ENCODE measurements at regions not wholly inside any gene's neighbourhood (a gene's known extent, or its start where the extent isn't known, plus 50 kb on each side); places are given as distances from the start of the nearest gene placed in this dataset.

DNA sequence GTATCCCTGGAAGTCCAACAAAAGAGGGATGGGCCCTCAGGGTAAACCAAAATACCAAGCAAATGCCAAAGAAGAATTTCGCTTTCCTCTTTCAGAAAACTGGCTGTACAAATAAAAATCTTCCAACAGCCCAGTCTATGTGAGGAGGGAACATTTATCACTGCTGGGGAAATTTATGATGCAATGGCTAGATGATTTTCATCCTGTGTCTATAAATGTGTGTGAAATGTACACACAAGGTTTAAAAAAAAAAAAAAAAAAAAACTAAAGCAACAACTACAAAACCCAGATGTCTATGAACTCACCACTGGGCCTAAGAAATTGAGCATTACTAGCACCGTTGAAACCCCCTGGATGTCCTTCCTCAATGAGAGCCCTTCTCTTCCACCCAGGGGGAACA, 68.7 kb upstream of the SLC4A11 start:
- DNase-seq, result no peak

DNA sequence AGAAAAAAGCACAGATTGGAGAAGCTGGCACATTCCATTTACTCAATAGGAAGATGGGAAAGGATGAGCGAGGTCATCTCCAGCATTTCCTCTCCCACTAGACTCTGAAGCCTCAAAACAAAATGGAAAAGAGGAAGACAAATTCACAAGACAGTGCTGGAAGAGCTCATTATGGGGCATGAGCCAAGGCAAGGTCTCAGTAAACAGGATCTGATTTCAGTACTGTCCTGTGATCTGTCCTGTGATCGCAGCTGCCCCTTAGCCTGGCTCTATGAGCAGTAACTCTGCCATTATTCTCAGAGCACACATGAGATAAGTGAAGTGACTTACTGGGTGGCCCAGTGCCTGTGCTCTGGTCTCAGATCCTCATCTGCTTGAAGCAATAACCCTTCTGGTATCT, 68.1 kb upstream of the SLC4A11 start:
- DNase-seq, result no peak

DNA sequence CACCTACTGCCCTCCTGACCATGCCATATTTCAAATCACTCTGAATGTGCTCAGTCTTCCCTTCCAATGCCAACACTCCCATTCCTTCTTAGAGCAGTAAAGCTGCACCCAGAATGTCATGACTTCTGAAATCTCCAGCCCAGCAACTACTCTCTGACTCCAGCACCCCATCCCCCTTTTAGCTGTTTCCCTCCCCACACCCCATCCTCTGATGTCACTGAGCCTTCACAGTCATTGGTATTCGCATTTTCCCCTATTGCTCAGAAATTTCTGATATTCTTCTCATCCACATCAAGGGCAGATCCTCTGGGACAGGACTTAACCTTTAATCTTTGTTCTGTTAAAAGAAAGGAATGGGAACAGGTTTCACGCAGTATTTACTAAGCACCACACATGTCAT, 67.1 kb upstream of the SLC4A11 start:
- no peak for DNase-seq

DNA sequence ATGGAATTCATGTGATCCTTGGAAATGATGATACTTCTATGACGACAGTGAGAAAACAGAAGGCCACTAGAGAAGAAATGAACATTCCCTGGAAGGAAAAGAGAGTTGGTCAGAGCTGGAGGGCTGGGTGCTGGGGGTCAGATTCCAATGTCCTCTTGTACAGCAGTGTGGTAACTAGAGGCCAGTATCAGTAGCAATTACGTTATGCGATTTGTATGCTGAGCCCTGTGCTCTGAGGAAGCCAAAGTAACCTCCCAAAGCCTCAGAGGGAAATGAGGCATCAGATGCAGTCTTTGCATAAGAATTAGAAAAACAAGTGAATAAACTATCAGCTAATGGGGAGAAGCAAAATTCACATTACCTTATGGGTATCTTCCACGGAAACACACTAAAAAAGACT, 65.5 kb upstream of the SLC4A11 start:
- no peak for DNase-seq

DNA sequence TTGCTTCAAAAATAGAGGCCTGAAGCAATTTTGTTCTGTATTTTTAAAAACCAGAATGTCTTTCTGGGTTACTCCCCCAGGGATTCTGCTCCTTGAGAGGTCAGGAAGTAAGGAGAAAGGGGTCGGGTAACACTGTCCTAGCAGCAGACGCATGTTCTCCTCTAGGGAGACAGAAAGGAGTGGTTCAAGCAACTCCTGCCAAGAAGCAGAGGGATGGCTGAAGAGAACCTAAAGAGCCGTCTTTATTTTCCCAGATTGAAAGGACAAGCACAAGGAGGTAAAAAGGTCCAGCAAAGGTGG, 58.0 kb upstream of the SLC4A11 start:
- no peak for DNase-seq

DNA sequence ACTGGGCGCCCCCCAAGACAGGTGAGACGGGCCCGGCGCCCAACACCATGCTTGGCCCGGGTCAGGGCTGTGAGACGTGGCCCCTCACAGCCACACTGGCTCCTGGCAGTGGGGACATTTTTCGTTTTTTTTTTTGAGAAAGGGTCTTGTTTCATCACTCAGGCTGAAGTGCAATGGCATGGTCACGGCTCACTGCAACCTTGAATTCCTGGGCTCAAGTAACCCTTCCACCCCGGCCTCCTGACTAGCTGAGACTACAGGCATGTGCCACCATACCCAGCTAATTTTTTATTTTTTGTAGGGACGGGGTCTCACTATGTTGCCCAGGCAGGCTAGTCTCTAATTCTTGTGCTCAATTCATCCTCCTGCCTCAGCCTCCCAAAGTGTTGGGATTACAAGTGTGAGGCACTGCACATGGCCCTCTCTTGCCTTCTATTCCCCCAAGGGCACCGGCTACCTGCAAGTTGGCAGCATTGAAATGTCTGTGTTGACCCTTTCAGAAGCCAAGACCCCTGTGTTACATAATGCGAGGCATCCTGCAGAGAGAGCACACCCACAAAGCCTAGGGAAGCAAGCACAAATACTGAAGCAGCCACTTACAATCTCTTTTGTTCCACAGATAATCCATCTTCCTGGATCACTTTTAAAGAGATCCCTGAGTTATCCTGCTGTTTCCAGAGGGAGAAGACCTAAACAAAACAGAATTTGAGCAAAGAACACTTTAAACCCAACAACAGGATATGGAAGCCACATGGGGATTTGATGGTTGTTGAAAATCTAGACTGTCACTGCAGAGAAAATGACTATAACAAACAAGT, 57.5 kb upstream of the SLC4A11 start:
- DNase-seq, result no peak
